HG02623 (cell line): ENCODE measurements at regions not wholly inside any gene's neighbourhood (a gene's known extent, or its start where the extent isn't known, plus 50 kb on each side); places are given as distances from the start of the nearest gene placed in this dataset.
"Not testable (repeated sequence)": the region's sequence is repeated elsewhere in the genome, so short reads cannot be mapped to it uniquely, and the experiment has no call there.

Source experiments
- ATAC-seq: cut with Tn5 transposase; IDR thresholded peaks from one replicate; pipeline ENCODE4 v1.9.1; 2021; ENCODE audit warnings: moderate library complexity; ENCODE audit not compliant: unreplicated experiment

DNA sequence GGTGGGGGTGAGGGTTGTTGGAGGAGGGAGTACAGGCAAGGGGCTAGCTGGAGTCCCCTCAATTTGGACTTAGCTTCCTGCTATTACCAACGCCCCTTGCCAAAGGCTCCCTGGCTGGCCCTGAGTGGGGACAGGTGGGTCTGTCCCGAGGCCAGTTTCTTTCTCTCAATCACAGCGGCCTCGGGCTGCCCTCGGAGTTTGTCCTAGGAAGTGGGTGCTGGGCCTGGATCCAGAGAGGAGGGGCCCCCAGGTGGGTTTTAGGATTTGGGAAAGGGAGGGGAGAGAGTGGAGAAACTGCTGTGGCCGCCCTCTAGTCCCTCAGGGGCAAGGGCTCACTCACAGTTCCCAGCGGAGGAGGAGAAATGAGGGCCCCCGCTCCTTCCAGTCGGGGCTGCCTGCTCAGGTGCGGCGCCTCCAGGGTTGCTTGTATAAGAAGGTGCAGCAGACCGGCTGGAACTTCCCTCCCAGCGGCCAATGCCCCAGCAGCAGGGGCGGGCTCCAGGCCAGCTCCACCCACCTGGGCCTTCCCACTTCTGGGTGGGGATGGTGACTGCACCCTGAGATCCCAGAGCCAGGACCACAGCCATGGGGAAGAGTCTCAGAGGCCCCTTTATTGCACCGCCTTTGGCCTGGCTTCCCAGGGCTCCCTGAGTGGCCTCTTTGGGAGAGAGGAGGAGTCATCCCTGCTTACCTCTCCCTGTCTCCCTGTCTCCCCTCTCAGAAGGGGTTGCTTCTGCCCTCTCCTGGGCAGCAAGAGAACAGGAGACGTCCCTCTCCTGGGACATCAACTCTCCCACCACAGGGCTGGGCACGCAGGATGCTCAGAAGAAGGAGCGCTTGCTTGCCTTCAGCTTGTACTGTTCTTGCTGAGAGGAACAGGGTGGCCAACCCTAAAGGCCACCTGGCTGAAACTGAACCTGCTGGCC is 112.0 kb upstream of the SMURF2 start:
- ATAC-seq, result no peak

DNA sequence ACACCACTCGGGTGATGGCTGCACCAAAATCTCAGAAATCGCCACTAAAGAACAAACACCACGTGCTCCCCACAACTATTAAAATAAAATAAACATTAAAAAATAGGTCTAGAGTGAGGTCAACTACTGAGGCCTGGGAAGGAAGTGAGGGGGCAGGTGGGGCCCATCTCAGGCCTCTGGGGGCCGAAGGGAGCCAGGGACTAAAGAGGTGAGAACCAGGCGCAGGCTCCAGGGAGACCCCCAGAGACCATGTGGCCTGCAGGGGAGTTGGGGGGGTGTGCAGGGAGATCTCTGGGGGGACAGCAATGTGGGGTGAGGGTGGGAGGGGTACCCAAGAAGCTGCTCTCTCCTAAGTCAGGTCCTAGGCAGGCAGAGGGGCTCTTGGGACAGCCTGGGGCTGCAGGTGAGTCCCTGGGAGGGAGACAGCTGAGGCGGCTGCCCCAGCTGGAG is 111.3 kb upstream of the SMURF2 start:
- no peak for ATAC-seq

DNA sequence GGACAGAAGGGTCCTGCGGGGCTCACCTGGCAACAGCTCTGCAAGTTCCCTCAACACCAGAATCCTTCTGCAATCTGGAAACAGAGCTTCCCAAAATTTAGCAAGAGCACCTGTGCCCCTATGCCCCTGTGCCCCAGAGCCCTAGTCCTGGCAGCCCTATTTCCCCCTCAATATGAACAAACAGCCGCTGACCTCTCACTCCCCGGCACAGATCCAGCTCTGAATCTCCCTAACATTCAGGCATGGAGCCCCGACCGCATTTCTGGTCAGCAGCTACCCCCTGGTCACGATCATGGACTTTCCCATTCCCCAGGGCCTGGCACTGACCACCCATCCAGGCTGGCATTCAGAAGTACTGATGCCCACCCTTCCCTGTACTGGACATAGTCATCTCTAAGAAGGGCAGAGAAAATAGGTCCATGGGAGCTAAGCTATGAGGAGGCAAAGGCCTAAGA is 110.8 kb upstream of the SMURF2 start:
- ATAC-seq, result no peak

DNA sequence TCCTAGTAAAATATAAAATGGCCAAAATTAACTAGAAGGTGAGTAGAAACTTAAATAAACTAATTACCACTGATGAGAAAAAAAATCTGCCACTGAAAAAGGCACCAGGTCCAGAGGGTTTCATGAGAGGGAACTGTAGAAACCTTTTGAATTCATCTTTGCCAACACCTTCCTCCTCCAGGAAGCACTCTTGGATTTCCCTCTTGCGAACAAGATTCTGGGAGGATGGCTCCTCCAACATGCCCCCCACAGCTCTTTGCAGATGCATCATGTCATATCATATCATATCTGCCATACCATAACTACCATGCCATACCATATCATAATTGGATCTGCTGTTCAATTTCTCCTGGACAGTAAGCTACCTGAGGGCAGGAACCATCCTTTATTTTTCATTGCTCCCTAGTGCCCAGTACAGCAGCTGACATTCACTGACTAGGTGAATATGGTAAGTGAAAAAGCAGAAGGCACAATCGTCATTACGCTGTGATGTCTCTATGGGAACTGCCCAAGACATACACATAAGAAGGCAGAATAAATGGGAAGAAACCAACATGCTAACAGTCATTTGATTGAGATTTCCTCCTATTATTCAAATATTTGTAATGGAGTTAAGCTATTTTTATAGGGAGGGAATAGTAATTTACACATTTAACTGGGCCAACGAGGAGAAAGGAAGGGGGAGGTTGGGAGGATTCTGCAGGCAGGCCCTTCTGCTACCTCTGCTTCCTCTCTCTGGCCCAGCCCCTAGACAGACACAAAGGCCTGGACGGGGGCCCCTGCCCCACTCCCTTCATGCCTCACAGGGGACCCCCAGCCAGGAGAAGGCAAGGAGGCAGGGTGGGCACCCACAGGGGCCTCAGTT is 110.1 kb upstream of the SMURF2 start:
- no peak for ATAC-seq

DNA sequence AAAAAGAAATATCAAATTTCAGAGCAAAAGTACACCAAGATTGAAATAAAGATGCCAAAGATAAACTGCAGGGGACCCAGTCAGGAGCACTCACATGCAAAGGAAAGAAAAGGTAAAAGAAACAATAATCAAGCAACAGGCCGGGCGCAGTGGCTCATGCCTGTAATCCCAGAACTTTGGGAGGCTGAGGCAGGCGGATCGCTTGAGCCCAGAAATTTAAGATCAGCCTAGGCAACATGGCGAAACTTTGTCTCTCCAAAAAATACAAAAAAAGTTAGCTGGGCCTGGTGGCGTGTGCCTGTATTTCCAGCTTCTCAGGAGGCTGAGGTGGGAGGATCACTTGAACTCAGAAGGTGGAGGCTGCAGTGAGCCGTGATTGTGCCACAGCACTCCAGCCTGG is 107.6 kb upstream of the SMURF2 start:
- ATAC-seq, result no peak

DNA sequence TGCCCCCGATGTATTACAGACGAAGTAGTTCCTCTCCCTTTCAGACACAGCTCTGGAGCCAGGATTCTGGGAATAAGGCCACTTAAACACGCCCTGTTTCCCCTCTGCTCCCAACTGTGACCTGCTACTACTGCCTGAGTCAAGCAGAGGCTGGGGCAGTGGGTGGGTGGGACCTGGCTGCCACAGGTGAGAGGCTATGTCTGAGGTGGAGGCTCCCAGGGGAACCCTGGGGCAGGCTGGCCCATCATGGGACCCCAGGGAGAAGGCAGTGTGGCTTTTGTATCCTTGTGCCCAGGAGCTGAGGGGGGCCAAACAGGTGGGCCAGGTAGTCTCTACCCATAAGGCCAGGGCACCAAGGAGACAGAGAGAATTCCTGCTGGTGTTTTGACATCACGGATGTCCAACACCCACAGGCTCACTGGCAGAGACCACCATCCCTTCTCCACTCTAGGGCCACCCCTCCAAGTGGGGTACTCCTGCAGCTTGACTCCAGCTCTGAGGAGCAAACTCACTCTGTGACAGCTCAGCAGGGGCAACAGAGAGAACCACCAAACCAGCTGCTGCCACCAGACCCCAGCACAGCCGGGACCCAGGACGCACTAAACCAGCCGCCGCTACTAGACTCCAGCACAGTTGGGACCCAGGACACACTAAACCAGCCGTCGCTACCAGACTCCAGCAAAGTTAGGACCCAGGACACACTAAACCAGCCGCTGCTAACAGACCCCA is 105.3 kb upstream of the SMURF2 start:
- no peak for ATAC-seq

DNA sequence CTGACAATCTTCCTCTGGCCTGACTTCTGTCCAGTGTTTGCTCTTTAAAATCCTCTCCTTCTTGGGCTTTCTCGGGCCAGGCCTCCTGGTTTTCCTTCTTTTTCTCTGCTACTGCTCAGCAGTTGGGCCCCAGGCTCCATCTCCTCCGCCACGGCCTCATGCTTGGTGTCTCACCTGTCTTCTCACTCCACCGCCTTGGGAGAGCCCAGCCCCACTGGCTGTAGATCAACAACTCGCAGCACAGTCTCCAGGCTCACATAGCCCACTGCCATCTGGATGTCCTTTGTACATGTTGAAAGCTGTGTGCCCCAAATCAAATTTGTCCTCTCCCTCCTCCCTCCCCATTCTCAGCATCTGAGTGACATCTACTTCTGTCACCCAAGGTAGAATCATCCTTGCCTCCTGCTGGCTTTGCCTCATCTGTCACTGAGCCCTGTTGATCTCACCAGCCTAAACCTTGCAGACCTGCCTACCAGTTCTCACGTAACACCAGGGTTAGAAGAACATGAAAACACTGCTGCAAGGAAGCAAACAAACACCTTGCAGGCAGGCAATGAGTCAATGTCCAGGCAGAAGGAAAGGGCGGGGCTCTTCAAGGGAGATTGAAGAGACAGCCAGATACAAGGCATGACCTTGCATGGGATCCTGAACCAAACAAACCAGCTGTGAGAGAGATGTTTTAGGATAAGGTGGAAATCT is 103.2 kb upstream of the SMURF2 start:
- ATAC-seq, result no peak

GRCh38 chr17:64750891-64751677 is 89.0 kb upstream of the SMURF2 start:
- ATAC-seq, result no peak

- no peak for ATAC-seq
Measured at GRCh38 chr17:64750478-64750877, 88.4 kb upstream of the SMURF2 start.

DNA sequence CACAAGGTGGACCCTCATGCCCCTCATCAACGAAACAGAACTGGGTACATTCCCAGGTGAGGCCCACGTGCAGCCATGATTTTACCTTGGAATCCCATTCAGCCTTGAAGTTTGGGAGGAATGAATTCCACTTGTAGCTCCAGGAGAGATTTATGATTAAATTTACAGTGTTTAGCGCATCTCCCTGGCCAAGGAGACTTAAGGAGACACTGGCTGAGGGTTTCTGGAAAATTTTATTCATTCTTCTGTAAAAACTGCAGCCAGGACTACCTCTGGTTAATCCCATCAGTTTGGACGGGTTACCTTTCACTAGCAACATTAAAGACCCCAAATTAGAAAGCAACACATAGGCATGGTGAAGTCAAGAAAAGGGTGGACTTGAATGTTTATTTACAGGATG is 87.2 kb upstream of the SMURF2 start:
- ATAC-seq, result no peak

DNA sequence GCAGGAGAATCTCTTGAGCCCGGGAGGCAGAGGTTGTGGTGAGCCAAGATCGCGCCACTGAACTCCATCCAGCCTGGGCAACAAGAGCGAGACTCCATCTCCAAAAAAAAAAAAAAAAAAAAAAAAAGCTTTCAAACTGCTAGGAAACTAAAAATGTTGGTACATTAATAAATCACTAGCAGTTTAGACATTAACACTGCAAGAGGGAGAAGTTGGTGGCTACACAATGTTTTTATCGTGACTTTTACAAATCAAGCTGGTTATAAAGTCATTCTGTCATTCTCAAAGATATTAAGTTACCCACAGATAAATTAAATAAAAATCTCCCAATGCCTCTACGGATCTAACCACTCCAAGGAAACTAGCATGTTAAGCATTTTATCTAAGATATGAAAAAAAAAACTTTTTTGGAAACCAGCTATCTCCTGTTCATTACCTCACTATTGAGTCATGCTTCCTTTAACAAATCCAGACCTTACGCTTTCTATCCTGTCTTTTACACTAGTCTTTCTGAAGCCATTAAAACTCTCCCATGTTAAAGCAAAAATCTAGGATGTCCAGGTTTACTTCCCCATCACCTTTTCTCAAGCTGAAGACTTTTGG is 85.9 kb upstream of the SMURF2 start:
- no peak for ATAC-seq

DNA sequence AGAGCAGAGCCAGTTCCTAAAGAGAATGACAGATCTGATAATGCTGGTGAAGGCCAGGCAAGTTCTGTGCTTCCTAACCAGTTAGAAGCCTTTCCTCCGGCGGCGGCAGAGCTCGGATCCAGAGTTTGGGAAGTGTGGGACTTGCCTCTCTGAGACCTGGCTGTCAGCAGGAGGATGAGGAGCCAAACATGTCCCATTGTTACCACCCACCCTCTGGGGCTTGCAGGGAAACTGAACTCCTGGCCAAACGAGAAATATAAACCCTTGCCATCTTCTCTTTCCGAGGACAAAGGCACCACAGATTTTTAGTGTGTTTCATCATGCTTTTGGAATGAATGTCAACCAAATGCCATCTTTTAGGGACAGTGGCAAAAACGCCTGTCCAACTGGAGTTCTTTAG is 80.2 kb upstream of the SMURF2 start:
- ATAC-seq, result no peak

GRCh38 chr17:64741916-64742315 is 79.8 kb upstream of the SMURF2 start:
- not testable (repeated sequence) for ATAC-seq

- no peak for ATAC-seq
Measured at GRCh38 chr17:64741038-64741641, 79.0 kb upstream of the SMURF2 start.

DNA sequence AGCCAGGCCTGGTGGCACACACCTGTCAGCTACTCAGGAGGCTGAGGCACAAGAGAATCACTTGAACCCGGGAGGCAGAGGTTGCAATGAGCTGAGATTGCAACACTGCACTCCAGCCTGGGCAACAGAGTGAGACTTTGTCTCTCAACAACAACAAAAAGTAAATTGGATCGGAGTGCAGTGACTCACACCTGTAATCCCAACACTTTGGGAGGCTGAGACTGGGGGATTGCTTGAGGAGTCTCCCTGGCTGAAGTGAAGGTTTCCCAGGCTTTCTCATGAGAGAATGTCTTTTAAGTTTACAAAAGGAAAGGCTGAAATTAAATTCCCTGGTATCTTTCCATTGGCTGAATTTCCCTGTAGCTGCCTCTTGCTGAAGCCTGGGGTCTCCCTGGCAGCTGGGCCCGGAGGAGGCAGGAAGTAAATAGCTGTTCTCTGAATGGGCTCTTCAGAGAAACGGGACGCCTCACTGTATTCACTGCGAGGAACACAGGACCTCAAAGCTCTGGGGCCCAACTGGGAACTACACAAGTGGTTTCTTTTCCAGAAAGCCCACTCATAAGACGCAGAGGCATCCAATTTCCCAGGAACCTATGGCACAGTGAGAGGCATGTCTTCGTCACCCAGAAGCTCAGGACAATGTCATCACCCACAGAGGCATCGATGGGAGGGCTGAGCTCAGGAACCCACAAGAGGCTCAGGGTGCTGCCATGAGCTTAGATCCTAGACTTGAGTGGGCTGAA is 77.4 kb upstream of the SMURF2 start:
- ATAC-seq, result no peak

DNA sequence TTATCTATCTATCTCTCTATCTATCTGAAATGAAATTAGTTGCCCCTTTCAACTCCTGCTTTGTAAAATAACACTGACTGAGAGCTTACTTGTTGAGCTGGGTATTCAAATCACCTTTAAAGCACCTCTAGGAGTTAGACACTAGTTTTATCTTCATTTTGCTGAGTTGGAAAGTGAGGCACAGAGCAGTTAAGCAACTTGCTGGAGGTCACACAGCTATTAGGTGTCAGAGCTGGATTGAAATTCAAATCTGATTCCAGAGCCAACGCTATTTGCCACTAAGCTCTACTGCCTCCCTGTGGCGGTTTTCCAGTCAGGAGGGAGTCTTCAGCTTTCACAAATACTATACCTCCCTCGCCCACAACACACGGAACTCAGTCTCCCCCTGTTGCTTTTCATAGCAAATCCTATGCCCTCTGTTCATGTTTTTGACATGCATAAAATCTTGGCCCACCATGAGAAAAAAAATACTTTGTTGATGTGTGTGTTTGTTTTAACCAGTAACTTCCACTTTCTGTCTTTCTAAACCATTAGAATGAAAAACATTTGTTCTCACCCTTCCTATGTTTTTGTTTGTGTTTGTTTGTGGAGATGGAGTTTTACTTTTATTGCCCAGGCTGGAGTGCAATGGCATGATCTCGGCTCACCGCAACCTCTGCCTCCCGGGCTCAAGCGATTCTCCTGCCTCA is 74.8 kb upstream of the SMURF2 start:
- no peak for ATAC-seq

- ATAC-seq, result no peak
Measured at GRCh38 chr17:64732336-64733006, 70.4 kb upstream of the SMURF2 start.
